NCI-H345 treated with DMSO at 0.1 percent for 48 hours (cell line): ENCODE measurements at regions not wholly inside any gene's neighbourhood (a gene's known extent, or its start where the extent isn't known, plus 50 kb on each side); places are given as distances from the start of the nearest gene placed in this dataset.

Experiments
- DNase-seq: peaks from one replicate; lab custom pipeline; 2025; ENCODE audit not compliant: unreplicated experiment; lab: John Stamatoyannopoulos, UW

DNA sequence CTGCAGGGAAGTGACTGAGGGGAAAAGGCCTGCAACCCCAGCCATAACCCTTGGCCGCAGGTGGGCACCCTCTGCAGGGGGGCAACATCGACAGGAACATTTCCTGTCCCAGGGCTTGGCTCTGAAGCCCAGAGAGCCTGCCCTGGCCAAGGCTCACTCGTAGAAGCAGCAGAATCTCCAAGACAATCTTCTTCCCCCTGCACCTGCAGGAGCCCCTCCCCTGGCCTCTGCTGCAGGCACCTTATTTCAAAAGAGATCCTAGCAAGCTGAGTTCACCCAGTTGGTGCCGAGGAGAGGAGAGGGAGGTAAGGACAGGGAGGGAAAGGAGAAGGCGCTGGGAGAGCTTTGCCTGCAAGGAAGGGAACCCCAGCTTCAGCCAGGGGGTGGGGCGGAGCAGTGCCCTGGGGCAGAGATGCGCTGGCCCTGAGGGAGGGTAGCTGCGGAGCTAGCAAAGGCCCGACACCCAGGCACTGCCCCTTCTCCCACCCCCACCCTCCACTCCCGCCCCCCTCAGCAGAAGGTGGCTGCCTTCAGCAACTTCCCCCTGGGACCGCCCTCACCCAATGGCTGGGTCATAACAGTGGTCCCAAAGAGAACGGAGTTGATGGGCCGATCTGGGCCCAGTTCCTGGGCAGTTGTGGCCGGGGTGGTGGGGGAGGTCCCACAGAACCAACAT, 104.3 kb upstream of the TNRC6C start:
- no peak for DNase-seq

DNA sequence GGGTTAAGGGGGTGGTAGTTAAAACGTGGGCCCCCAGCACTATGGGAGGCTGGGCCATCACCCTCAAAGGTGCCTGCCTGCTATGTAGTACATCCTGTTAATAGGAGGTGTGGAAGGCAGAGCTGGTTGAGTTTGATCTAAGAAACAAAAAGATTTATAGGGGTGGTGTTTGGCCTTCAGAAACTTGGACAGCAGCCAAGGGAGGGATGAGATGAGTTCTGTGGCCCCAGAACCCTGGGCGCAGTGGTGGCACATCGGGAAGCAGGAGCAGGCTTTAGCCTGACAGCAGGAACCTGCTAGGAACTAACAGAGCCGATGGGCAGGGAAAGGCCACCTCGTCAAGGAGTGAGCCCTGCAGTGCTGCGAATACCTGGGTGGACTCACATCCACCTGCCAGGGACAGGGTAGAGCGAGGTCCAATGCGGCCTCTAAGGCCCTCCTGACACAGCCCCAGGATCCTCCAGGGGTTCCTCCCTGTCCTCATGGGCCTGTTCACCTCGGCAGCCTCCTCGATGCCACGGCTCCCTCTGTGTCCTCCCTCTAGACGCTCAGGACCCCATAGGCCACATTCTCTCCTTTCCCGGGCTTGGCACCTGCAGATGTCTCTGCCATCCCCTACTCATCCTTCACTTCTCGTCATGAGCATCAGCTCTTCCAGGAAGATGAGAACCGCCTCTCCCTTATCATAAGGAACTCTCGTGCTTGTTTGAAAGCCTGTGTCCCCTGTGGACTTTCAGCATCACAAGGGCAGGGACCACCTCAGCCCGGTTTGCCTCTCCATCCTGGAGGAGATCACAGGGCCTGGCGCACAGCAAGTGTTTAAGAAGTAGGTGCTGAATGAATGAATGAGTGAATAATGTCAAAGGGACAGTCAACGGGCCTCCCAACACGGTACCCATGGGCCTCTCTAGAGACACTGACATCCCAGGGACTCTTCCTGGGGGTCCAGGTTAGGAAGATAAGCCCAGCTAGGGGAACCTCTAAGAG, 103.5 kb upstream of the TNRC6C start:
- no peak for DNase-seq

DNA sequence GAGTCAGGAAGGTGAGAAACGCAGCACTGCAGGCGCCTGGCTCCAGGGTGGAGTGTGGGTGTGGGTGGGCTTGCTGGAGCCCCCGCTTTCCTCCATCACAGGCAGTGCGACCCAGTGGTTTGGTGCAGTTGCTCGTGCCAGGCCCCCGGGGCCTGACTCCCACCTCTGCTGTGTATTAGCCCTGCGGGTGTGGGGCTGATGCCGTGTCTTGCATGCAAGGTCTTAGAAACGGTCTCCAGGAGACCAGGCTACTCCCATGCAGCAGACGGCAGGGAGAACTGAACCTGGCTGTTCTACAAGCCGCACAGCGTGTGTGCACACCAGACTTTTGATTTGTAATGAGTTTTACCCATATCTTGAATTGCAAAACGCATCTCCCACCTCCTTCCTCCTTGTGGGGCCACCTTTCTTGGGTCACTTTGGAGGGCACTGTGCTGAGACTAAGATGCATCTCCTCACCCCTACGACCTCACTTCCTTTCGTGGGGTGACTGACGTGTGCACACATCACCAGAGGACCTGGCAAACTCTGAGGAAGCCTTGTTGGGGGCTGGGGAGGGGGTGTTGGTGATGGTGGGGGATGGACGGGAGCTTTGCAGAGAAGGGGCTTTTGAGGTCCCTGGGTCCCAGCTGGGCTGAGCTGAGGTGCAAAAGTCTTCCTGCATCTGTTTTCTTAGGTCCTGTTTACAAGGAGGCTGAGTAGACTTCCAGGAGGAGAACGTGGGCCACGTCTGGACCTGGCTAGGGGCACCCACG, 101.8 kb upstream of the TNRC6C start:
- DNase-seq, result no peak

DNA sequence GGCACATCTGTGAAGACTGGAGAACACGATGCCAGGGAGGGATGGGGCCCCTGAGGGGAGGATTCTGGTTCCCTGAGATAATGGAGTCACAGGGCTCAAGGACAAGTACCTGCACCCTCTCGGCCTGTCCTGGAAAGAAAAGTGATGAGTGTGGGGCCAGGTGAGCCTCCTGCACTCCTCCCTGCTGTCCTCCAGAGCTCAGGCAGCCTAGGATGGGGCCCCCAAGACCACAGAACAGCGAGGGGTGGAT, 101.3 kb upstream of the TNRC6C start:
- DNase-seq, result no peak

DNA sequence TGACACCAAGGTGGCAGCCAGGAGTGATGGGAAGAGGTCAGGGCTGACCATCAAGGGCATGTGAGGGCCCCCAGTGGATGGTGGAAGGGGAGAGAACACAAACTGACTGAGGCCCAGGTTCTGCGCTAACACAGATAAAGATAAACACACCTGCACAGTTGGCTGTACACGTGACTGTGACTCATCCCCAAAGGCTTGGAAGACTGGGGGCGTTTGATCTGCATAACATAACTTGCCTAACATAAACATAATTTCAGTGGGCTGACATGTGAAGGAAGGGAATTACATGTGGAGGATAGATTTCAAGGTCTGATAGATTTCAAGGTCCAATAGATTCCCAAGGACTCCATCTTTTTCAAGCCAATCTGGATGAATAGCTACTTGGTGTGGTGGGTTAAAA, 100.9 kb upstream of the TNRC6C start:
- DNase-seq, result no peak

DNA sequence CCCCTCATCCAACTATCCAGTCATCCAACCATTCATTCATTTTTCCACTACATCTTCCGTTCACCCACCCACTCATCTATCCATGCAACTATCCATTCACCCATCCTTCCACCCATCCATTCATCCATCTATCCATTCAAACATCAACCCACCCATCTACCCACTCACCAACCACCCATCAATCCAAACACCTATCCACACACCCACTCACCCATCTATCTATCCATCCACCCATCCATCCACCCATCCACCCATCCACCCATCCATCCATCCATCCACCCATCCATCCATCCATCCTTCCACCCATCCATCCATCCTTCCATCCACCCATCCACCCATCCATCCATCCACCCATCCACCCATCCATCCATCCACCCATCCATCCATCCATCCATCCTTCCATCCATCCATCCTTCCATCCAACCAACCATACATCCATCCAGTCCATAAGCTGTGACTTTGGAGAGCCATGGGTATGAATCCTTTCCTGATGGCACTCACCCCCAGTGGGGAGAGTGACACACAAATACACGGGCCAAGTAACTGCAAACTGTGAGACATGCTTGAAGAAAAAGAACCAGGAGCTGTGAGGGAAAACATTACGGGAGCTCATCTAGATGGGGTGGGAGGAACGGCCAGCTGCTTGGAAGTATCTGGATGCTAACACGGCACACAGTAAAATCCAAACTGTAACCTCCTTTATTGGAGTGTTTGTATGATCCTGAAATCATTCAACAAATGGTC, 100.0 kb upstream of the TNRC6C start:
- DNase-seq, result no peak

DNA sequence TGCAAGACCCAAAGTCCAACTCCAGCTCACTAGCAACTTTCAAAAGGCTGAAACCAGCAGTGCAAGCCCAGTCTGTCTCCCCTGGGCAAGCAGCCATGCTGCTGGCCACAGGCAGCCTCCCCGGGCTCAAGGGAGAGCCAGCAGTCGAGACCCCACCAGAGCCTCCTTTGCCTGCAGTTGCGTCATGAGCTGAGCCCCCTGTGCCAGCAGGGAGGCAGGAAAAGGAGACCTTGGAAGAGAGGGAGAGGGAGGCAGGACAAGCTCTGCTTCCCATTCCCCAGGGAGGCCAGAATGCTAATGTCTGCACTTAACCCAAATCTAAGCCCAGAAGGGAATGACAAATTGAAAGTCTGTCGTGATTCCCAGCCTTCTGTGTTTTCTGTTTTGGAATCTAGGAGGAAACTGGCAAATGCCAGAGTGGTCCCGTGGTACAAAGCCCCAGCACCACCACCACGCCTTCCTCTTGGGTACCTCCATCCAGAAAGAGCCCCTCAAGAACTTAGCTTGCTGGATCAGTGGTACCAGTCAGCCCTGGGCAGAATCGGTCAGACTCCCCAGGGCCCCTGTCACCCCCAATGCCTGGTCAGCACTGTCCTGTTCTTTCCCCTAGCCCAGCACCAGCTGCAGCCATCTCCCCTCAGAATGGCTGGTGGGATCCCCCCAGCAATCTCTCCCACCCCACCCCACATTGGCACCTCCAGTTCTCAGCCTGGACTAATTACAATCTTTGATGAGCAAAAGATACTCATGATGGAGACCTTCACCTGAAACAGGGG, 99.3 kb upstream of the TNRC6C start:
- no peak for DNase-seq

DNA sequence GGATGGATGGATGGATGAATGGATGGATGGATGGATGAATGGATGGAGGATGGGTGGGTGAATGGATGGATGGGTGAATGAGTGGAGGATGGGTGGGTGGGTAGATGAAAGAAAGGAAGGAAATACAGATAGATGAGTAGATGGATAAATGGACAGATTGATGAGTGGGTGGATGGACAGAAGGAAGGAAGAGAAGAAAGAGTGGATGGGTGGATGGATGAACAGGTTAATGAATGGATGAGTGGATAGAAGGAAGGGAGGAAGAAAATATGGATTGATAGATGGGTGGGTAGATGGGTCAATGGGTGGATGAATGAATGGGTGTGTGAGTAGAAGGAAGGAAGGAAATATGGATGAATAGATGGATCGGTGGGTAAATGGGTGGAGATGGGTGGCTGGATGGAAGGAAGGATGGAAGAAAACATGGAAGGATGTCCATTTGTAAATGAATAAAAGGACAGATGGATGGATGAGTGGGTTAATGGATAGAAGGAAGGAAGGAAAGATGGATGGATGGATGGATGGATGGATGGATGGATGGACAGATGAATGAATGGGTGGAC, 97.3 kb upstream of the TNRC6C start:
- no peak for DNase-seq

DNA sequence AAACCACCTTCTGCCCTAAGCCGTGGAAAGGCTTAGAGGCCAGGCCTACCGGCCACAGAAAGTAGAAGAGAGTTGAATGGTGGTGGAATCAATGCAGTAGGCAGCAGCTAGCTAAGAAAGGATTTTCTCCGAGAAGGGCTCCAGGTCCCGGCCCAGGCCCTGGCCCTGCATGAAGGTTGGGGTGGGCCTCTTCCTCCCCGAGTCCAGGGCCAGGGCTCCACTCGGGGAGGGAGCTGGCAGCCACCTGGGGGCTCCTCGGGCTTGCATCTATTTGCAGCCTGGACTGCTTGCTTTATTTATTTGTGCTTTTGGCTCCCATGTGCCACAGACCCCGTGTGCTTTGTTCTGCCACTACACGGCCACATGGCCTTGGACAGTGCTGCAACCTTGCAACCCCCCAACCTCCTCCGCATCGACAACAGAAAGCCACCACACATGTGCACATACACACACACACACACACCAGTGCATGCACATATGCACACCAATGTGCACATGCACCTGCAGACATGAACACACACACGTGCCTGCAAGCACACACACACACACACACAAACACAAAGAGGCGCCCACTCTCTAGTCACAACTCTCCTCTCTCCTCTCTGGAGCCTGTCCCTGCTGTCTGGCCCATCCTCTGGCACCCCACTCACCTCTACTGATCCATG, 96.4 kb upstream of the TNRC6C start:
- no peak for DNase-seq

DNA sequence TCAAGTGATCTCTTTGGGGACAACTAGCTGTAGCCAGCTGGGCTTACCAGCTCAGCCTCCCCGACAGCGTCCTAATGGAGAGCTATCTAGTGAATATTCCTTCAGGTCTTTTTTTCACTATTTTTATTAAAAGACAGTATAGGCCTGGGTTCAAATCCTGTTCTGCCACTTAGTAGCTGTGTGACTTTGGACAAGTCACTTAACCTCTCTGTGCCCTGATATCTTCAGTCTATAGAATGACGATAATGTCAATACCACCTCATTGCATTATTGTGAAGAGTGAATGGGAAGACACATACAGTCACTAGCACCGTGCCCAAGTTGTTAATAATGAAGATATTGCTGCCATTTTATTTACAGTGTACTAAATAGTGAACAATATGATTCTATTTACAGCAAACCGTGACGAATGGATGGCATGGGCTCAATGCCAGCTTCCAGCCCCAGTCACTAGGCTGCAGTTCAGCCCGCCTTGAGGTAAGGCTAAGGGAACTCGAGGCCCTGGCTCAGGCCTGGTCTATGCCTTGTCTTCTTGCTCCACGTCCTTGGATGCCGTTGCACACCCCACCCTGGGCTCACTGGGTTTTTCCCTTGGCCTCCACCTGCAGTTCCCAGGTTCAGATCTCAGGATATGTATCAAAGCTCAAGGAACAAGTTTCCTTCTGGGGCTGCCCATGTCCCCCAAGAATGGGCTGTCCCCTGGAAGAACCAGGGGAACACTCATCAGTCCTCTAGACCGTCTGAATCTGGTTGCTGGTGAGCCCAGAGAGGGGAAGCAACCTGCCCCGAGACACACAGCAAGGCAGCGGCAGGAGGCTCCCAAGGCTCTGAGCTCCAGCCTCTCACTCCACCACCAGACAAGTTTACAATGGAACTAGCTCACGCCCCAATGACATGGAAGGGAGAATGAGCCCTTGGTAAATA, 95.4 kb upstream of the TNRC6C start:
- DNase-seq, result no peak

DNA sequence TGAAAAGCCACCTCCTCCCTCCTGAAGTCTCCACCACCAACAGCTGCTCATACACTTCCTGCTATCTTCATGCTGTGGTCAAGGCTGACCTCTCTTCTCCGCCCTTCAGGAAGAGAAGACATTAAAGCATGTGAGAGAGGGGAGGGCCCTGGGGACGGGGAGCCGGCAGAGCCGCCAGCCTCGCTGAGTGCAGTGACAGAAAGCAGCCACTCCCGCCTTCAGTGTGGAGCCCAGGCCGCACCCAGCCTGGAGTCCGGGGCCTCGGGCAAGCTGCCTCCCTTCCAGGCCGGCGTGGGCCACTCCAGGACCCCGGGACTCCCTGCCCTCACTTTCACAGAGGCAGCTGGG, 94.7 kb upstream of the TNRC6C start:
- DNase-seq, result no peak

DNA sequence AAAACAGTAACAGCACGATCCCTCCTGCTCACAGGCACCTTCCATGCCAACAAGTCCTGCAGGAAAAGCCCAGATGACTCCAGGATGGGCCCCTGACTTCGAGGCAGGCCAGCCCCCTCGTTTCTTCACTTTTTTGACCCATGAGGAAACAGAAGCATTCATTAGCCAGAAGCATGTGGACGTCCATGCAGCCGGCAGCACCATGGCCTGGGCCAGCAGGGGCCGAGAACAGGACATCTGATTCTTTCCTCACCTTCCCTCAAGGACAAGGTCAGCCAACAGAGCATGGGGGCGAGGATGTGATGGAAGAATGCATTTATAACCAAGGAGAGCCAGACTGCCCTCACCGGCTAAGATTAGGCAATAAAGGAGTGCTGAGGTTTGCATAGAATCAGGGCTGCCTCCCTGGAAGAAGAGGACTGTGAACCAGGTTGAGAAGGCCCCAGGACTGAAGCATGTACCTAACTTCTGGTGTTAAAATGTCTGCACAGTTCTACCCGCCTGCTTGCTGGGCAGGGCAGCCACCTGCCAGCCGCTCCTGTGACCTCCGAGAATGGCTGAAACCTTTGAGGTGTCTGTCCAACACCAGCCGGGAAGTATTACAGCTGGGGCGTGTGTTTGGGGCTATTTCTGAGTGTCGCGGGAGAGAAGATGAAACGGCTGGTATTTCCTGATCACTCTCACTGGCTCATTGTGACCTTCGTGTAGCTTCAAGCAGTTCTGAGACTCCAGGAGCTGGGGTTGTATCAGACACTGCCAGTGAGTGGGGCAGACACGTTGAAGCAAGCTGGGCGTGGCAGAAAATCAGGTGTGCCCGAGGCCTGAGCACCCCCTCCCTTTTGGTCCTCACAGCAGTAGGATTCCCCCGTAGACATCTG, 94.0 kb upstream of the TNRC6C start:
- no peak for DNase-seq

DNA sequence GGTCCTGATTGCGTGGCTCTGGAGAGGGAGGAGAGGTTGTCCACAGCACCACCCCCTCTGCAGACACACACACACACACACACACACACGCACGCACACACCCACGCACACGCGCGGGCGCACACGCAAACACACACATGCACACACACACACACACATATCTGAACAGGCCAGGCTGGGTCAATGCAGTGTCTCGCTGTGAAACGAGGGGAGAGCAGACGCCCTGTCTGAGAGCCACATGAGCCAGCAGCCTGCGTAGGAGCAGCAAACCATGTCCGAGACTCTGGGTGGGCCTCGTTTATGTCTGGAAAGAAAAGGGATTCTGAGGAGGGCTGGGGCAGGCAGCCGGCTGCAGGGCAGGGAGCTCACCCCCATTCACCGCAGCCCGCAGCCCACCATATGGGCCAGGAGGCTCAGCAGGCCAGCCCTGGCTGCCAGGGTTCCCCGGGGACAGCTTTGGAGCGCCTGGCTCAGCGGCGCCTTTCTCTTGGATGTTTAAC, 93.3 kb upstream of the TNRC6C start:
- DNase-seq, result no peak

DNA sequence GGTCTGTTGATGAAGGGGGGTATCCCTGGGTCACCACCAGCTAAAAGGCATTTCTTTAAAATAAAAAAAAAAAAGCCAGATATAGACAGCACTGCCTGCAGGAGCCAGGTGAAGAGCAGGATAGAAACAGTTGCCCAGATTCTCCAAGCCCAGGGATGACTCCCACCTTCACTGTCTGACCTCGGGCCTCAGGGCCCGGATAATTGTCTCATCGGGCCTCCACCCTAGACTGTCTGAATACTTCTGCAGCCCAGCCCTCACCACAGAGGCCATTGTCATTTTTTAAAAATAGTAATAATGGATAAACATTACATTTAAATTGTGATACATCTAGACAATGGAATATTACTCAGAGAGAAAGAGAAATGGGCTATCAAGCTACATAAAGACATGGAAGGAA, 92.8 kb upstream of the TNRC6C start:
- no peak for DNase-seq

DNA sequence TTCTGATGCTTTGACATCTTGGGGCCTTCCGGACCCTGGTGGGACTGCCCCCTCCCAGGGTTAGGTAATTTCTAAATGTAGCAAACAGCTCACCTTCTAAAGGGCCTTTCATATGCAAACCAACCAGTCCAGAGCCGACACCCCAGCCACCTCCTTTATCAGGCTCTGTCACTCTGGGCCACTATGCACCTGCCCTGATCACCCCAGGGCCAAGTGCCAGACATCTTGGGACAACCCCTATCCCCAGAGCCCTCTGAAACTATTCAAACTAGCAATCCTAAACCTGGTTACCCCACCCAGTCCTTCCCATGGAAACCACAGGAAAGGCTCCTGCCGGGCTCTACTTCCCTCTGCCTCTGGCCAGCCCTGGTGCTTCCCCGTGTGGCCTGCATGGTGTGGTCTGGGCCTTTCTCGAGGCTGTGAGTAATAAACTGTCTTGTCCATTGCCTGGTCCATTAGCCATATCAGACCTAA, 91.2 kb upstream of the TNRC6C start:
- no peak for DNase-seq

DNA sequence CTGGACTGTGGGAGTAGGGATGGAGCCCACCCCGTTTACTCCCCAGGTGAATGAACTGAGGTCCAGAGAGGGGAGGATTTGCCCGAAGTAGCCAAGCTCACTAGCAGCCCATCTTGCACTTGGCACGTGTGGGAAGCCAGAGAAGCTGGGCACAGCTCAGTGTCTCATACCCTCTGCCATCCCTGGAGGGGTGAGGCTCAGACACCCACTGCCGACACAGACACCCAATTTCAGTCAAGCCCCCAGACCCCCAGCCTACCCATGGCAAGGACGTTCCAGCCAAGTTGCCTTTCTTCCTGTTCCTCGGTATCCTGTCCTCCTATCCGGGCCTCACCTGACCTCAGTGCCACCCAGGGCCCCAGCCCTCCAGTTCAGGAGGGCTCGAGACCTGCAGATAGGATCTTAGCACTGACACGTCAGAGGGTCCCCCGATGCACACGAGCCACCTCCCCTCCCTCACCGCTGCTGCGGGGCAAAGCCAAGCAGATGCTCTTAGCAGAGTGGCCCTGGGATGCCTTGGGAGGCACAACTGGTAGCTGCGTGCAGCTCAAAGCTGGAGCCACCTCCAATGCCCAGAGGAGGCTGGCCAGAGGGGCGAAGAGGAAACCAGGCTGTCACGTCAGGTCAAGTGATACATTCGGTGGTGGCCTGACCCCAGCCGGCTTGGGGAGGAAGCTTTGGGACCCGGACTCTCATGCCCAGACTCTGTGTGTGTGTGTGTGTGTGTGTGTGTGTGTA, 90.4 kb upstream of the TNRC6C start:
- DNase-seq, result no peak
